Natural killer cell (primary cell): ENCODE measurements at regions not wholly inside any gene's neighbourhood (a gene's known extent, or its start where the extent isn't known, plus 50 kb on each side); places are given as distances from the start of the nearest gene placed in this dataset.

Experiments used
- ATAC-seq, 3 donors: fragments of 150-1000 bp in 2 of 3; fragments of 200-7000 bp in 1 of 3; cut with Tn5 transposase; 1 replicate in 1 of 3; 2 replicates in 2 of 3; pipeline ENCODE4 v1.10.0; 2021; ENCODE audit warnings: mild to moderate bottlenecking in 2 of 3, moderate library complexity in 2 of 3
- DNase-seq, 2 donors: peaks; one replicate each; pipeline versions ENCODE4 v3.0.0 to v3.0.0-alpha.2; 2013 to 2021; ENCODE audit warnings: mixed read lengths in 1 of 2
- H3K27ac ChIP-seq: one replicate; pipeline ENCODE4 v1.5.1; 2013; ENCODE audit warnings: mild to moderate bottlenecking, low read length
- H3K27me3 ChIP-seq: one replicate; pipeline ENCODE4 v1.6.1; 2013; ENCODE audit warnings: low read length; ENCODE audit not compliant: control insufficient read depth, insufficient read depth
- H3K36me3 ChIP-seq: one replicate; pipeline ENCODE4 v1.6.1; 2013; ENCODE audit warnings: low read length; ENCODE audit not compliant: control insufficient read depth, insufficient read depth
- H3K4me1 ChIP-seq: one replicate; pipeline ENCODE4 v1.6.1; 2013; ENCODE audit warnings: low read length; ENCODE audit not compliant: control insufficient read depth, insufficient read depth
- H3K4me3 ChIP-seq: one replicate; pipeline ENCODE4 v1.5.1; 2013; ENCODE audit warnings: low read length
- H3K9me3 ChIP-seq: one replicate; pipeline ENCODE4 v1.6.1; 2013; ENCODE audit warnings: low read length; ENCODE audit not compliant: control insufficient read depth, insufficient read depth
- H3K27ac Mint-ChIP-seq, 2 donors: one replicate each; pipeline ENCODE4 v1.8.0; 2022; ENCODE audit warnings: mild to moderate bottlenecking in 2 of 2, mixed read lengths in 2 of 2, moderate library complexity in 1 of 2
- H3K27me3 Mint-ChIP-seq, 2 donors: one replicate each; pipeline ENCODE4 v1.8.0; 2022; ENCODE audit warnings: low read depth in 2 of 2, mixed read lengths in 2 of 2
- H3K36me3 Mint-ChIP-seq: one replicate; pipeline ENCODE4 v1.8.0; 2022; ENCODE audit warnings: mixed read lengths
- H3K4me1 Mint-ChIP-seq, 2 donors: one replicate each; pipeline ENCODE4 v1.8.0; 2022; ENCODE audit warnings: mixed read lengths in 2 of 2
- H3K4me3 Mint-ChIP-seq: one replicate; pipeline ENCODE4 v1.8.0; 2022; ENCODE audit warnings: mild to moderate bottlenecking, moderate library complexity, mixed read lengths
- H3K9me3 Mint-ChIP-seq, 2 donors: one replicate each; pipeline ENCODE4 v1.8.0; 2022; ENCODE audit warnings: mixed read lengths in 2 of 2
- WGBS: methylation state at CpG from one replicate; pipeline ENCODE4 v1.1.7; 2013; ENCODE audit warnings: missing lambda C conversion rate; ENCODE audit not compliant: insufficient coverage; 5-methylcytosine and 5-hydroxymethylcytosine counted together
- intact Hi-C: fragments of 100-400 bp; cut with micrococcal nuclease; formaldehyde crosslinking; loops from one replicate; pipeline ENCODE4 v1.14.2; 2022
- TF ChIP-seq, protein P1 (sequence below): fragments of 200-600 bp; IDR thresholded peaks from one replicate; pipeline ENCODE4 v1.8.0; 2022; ENCODE audit warnings: antibody characterized with exemption

DNA sequence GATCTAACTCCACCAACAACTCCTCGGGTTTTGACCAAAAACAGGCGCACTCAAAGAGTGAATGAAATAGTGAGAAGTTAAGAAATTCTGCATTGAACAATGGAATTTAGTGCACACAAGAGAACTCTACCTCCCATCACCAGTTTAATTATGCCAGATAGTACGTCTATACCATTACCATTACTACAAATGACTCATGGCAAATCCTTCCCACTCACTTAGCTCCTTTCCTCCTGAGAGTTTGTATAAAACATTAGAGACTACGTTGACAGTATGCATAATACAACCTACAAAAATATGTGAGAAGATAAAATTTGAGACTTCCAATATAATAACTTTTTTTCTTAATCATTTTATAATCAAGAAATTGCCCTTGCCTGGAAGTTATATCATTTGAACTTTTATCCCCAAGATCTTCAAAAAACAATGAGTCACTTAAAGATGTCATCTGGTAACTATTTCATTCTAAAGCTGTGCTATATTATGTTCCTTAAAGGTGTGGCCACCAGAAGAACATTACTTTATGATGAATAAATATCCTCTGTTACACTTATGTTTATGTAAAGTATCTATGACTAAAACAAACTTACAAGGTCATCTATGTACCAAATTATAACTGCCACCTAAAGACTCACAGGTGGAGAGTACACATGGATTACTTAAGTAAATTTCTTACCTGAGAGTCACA is 297.9 kb upstream of the PTGER4 start:
- TF ChIP-seq, protein P1, sequence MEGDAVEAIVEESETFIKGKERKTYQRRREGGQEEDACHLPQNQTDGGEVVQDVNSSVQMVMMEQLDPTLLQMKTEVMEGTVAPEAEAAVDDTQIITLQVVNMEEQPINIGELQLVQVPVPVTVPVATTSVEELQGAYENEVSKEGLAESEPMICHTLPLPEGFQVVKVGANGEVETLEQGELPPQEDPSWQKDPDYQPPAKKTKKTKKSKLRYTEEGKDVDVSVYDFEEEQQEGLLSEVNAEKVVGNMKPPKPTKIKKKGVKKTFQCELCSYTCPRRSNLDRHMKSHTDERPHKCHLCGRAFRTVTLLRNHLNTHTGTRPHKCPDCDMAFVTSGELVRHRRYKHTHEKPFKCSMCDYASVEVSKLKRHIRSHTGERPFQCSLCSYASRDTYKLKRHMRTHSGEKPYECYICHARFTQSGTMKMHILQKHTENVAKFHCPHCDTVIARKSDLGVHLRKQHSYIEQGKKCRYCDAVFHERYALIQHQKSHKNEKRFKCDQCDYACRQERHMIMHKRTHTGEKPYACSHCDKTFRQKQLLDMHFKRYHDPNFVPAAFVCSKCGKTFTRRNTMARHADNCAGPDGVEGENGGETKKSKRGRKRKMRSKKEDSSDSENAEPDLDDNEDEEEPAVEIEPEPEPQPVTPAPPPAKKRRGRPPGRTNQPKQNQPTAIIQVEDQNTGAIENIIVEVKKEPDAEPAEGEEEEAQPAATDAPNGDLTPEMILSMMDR = no peak
- no peaks in the 10 kb centered on the region for H3K27me3 ChIP-seq
- peaks cover 27% of the 10 kb centered on the region for H3K4me1 ChIP-seq
- DNase-seq (no peak), ATAC-seq (no peak)
- WGBS = 75% methylated on average over 1 of the region's 4 CpGs
- Mint-ChIP-seq H3K4me1 (peaks cover 62 to 64% of the 10 kb centered on the region in 2 donors), H3K9me3 (no peaks in the 10 kb centered on the region), H3K4me3 (no peak overlapping the region), H3K27me3 (no peaks in the 10 kb centered on the region), H3K36me3 (no peaks in the 10 kb centered on the region), H3K27ac (no peak overlapping the region)
- H3K27ac ChIP-seq = no peak overlapping the region
- intact Hi-C loops = no loop called here
- H3K36me3 ChIP-seq = no peaks in the 10 kb centered on the region
- H3K4me3 ChIP-seq = no peak overlapping the region
- no peaks in the 10 kb centered on the region for H3K9me3 ChIP-seq

DNA sequence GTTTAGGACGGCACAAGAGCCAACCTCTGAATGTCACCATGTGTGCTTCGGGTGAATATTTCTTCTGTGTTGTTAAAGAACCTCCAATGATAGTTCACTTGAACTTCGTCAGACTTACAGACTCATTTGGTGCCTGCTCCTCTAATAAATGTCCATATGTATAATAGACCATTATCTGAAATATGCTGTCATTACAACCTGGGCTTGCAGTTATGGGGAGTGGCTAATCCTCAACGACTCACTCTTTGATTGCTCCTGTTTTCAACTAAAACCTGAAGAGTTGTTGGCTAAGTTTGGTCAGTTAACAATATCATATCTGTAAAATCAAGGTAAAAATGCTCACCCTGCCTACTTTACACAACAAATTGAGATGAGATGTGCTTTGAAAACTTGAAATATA is 298.7 kb upstream of the PTGER4 start:
- peaks cover 22% of the 10 kb centered on the region for H3K4me1 ChIP-seq
- H3K4me1 Mint-ChIP-seq = peaks cover 53 to 56% of the 10 kb centered on the region in 2 donors
- 100% methylated on average over 4 of the region's 4 CpGs for WGBS

DNA sequence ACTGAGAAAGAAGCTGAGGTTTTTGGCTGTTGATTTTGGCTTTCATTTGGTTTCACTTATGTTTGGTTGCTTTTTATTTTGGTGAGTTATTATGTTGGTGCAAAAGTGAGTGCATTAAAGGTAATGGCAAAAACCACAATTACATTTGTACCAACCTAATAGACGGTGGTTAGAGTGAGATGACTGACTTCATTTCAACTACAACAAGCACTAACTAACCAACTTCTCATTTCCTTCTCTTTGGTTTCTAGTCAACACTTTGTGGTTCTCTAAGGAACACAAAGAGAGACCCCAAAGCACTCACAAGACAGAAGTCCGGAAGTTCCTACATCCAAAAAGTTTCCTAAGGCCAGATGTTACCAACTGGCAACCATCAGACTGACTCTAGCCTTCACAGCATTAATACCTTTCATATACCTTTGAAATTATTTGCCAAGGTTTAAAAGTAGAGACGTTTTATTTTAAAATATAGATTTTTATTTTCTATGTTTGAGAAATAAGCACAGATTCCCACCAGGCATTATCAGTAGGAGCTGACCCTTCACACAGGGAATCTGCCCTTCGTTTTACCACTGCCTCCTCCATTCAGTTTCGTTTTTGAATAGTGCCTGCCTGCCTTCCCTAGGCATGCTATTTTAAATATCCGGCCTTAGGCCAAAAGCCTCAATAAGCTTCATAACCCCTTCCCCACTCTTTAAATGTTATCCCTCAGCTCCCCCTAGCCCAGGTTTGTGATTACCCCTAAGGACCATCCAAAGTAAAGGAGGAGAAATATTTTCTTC is 301.1 kb upstream of the PTGER4 start:
- peak overlapping the region; percentile 73 for H3K27ac ChIP-seq
- peak in 1 of 2 donors; percentile 68 for DNase-seq
- intact Hi-C loops = loop anchor here (2.0 to 5.0 kb wide), 3 partner anchors 18 to 41 kb away; no protein-coding TSS in a partner anchor

More for the DNA sequence above, 298.7 kb upstream of the PTGER4 start:
- Mint-ChIP-seq H3K36me3 (no peaks in the 10 kb centered on the region), H3K27me3 (no peaks in the 10 kb centered on the region), H3K9me3 (no peaks in the 10 kb centered on the region), H3K4me3 (no peak overlapping the region), H3K27ac (no peak overlapping the region)
- TF ChIP-seq, protein P1 = no peak
- no peaks in the 10 kb centered on the region for H3K36me3 ChIP-seq
- intact Hi-C loops = no loop called here
- H3K27ac ChIP-seq = no peak overlapping the region
- DNase-seq (no peak), ATAC-seq (no peak)
- H3K27me3 ChIP-seq = no peaks in the 10 kb centered on the region
- H3K4me3 ChIP-seq = no peak overlapping the region
- no peaks in the 10 kb centered on the region for H3K9me3 ChIP-seq

More for the DNA sequence above, 301.1 kb upstream of the PTGER4 start:
- peaks cover 0 to 6% of the 10 kb centered on the region in 2 donors for H3K27me3 Mint-ChIP-seq
- H3K4me3 Mint-ChIP-seq = peak overlapping the region; percentile 43
- TF ChIP-seq, protein P1 = no peak
- peak; percentile 79 to 88 (median 80) for ATAC-seq
- no peaks in the 10 kb centered on the region for H3K36me3 Mint-ChIP-seq
- H3K4me1 Mint-ChIP-seq = peaks cover 29 to 31% of the 10 kb centered on the region in 2 donors
- Histone ChIP-seq H3K4me3 (no peak overlapping the region), H3K4me1 (peaks cover 11% of the 10 kb centered on the region), H3K9me3 (no peaks in the 10 kb centered on the region), H3K27me3 (no peaks in the 10 kb centered on the region), H3K36me3 (no peaks in the 10 kb centered on the region)
- H3K9me3 Mint-ChIP-seq = no peaks in the 10 kb centered on the region
- WGBS = 26% methylated on average over 4 of the region's 6 CpGs
- H3K27ac Mint-ChIP-seq = peak overlapping the region; percentile 79 to 90
